CMK (cell line): ENCODE measurements at regions not wholly inside any gene's neighbourhood (a gene's known extent, or its start where the extent isn't known, plus 50 kb on each side); places are given as distances from the start of the nearest gene placed in this dataset.
"Not testable (repeated sequence)": the region's sequence is repeated elsewhere in the genome, so short reads cannot be mapped to it uniquely, and the experiment has no call there.

Experiments used
- DNase-seq: peaks from one replicate; pipeline ENCODE4 v3.0.0-alpha.2; 2010; ENCODE audit warnings: low read depth

GRCh38 chr4:104549736-104550135, 55.0 kb upstream of the CXXC4 start:
- no peak for DNase-seq

DNA sequence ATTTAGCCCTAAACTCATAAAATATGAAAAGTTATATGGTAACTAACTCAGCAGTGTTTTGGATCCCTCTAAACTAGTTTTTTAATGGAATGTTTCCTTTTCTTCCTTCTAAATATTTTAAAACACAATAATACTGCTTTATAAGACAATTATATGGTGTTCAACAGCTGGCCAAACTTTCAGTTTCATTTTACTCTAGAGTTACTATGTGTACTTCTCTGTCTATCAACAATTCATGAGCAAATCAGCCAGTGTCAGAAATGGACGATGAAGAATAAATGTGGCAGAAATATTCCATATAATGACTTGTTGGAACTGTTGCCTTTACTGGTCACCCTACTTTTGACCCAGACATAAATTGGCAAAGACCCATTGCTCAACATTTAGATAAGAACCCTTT, 64.8 kb upstream of the CXXC4 start:
- no peak for DNase-seq

DNA sequence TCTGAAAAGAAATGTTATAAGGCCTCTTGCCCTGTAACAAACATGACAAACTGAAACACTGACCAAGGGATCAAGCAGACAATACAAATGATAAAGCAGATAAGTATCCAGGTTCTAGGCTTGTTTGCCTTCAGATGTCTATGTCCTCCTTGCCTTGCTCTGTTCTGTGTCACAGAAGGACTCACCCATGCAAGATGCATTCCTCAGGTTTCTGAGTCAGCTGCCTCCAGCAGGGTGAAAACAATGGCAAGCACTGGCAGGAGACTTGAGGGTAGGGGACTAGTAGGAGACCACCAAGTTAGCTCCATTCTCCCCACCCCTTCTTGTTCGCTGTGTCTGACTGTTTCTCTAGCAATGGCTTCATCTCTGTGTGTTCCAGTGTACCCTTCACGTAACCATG, 76.6 kb upstream of the CXXC4 start:
- DNase-seq, result no peak

- no peak for DNase-seq
Measured at GRCh38 chr4:104574371-104574770, 79.7 kb upstream of the CXXC4 start.

DNA sequence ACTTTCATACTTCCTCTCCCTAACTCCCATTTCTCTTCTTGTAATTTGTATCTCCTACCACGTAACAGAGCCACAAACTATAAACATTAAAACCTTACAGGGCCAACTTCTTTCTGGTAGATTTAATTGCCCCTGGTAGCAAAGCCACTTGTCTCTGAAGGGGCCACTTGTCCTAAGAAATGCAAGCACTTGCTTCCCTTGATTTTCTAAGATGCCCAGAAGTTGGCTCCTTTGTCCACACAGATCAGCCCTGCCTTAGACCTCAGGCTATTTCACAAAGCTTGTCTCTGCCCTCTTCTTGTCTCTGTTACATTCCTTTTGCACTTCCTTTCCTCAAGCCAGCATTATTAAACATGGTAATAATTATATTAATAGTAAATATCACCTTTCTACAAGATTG, 80.6 kb upstream of the CXXC4 start:
- DNase-seq, result no peak

- DNase-seq, result no peak
Measured at GRCh38 chr4:104577405-104577804, 82.7 kb upstream of the CXXC4 start.

- DNase-seq, result not testable (repeated sequence)
Measured at GRCh38 chr4:104581476-104581875, 86.8 kb upstream of the CXXC4 start.

DNA sequence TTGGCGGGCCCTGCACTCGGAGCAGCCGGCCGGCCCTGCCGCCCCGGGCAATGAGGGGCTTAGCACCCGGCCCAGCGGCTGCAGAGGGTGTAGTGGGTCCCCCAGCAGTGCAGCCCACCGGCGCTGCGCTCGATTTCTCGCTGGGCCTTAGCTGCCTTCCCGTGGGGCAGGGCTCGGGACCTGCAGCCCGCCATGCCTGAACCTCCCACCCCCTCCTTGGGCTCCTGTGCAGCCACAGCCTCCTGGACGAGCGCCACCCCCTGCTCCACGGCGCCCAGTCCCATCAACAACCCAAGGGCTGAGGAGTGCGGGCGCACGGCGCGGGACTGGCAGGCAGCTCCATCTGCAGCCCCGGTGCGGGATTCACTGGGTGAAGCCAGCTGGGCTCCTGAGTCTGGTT, 87.4 kb upstream of the CXXC4 start:
- not testable (repeated sequence) for DNase-seq

DNA sequence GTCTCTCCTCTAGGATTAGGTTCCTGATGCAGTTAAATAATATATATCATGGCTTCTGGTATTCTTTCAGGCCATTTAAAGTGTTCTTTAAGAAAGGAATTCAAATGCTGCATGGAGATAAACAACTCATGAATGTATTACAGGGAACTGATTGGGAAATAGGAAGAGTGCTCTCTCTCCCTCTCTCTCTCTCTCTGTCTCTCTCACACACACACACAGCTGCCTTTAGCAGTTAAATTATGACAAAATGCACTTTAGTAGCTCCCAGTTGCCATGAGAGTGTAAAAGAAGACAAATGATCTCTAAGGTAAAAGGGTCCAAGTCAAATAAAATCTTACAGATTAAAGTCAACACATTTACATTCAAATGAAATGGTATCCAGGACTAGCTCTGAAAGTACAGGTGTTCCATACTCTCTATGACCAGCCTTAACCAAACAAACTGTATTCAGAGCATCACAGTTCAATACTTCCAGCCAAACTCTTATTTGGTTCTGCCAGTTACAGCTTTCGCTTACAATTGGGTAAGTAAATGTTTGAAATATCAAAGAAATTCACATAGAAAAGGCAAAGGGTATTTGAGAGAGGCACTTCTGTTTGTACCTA, 94.7 kb upstream of the CXXC4 start:
- no peak for DNase-seq

DNA sequence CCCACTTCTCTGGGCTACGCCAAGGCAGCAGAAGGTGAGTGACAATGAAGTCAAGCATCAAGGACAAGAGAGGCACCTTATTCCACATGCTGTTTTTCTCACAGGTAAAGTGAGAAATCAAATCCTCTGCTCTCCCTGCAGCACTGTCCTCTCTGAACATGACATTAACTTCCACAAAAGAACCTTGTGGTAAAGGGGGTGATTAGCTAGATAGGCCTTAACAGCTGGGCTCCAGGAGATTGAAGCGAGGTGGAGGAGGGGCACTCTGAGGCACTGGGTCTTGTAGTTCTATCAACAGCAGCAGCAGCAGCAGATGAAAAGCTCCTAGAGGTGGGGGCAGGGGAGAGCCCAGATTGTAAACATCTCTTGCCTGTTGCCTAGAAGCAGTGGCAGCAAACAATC, 96.8 kb upstream of the CXXC4 start:
- DNase-seq, result no peak

DNA sequence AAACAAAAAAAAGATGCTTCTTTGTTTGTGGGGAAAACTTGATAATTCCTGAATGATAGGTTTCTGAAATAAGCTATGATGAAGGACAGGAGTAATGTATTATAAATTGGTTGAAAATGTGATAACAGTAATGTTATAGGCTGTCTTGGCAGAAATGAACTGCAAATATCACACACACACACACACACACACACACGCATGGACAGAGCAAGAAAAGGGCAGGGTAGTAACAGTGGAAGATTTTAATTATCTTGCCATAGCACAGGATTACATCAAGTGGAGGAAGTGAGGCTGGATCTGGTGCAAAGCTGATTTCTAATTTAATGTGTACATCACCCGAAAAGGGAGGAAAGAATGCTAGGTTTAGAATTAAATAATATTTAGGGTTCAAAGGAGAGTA, 97.5 kb upstream of the CXXC4 start:
- DNase-seq, result no peak

- no peak for DNase-seq
Measured at GRCh38 chr4:104593019-104593418, 98.3 kb upstream of the CXXC4 start.

GRCh38 chr4:104596189-104596588, 101.5 kb upstream of the CXXC4 start:
- no peak for DNase-seq

DNA sequence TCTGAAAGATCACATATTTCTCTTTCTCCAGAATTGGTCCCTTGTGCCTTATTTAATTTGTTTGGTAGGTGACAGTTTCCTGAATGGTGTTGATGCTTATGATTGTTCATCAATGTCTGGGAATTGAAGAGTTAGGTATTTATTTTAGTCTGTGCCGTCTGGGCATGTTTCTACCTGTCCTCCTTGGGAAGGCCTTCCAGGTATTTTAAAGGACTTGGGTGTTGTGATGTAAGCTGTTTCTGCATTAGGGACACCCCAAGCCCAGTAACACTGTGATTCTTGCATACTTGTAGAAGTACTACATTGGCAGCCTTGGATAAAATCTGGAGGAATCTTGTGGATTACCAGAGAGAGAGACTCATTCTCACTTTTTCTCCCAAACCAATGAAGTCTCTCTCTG, 120.8 kb upstream of the CXXC4 start:
- no peak for DNase-seq

DNA sequence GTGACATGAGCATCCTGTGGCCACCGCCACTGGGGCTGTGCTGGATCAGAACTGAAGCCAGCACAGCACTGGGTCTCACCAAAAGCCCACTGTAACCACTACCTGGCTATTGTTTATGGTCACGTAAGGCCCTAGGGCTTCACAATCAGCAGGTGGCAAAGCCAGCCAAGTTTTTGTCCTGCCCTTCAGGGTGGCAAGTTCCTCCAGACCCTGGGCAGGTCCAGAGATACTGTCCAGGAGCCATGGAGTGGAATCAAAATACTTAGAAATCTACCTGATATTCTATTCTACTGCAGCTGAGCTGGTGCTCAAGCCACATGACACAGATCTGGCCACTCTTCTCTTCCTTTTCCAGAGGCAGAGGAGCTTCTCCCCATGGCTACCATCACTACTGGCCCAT, 121.2 kb upstream of the CXXC4 start:
- DNase-seq, result no peak

GRCh38 chr4:104616401-104616820, 121.7 kb upstream of the CXXC4 start:
- no peak for DNase-seq

GRCh38 chr4:104625706-104626105, 131.0 kb upstream of the CXXC4 start:
- no peak for DNase-seq

GRCh38 chr4:104629601-104630000, 134.9 kb upstream of the CXXC4 start:
- no peak for DNase-seq

GRCh38 chr4:104630272-104630671, 135.6 kb upstream of the CXXC4 start:
- no peak for DNase-seq

DNA sequence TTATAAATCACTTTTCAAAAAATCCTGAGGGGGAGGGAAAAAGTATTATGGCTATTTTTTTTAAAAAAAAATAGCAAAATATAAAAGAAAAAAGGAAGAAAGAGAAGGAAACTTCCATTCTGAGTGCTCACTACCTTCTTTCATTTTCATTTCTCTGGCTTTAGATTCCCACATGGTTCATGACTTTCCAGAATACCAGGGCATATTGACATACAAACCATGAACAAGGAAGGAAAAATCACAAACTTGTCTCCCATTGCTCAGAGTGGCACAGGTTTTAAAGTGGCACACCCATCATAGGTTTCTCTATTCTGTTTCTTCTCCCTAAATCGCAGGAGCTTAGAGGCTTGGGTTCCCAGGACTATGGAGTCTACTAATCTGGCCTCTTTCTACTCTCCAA, 136.3 kb upstream of the CXXC4 start:
- no peak for DNase-seq

DNA sequence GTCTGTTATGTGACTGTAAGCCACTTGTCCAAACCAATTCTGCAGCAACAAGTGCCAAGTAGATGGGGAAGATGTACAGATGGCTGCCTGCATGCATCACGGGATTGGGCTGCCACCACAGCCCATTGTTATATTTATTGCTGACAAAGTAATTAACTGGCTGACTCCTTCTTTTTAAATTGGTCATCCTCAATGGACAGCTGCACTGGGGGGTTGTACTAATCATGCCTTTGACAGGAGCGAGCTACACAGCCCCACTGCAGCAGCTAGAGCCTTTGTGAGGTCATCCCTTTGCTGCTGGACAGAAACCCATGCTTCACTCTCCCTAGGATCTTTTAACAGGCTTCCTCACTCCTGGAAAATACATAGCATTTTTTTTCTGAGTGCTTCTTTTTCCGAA, 146.7 kb upstream of the CXXC4 start:
- no peak for DNase-seq

GRCh38 chr4:104642521-104642920, 147.8 kb upstream of the CXXC4 start:
- no peak for DNase-seq

DNA sequence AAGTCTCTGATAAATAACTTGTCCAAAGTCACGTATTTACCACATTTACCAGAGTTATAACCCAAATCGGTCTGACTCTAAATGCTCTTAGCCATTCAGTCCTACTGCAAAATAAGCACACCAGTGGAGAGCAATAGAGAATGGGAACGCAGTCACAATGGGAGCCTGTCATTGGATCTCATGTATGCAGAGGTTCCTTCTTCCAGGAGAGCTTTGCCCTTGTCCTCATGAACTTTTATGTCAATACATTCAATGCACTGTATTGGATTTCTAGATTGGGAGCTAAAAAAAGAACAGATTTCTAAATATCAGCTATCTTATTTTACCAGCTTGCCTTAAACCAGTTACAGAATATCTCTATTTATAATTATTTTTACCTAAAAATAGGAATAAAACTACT, 149.1 kb upstream of the CXXC4 start:
- no peak for DNase-seq

GRCh38 chr4:104649631-104650030, 154.9 kb upstream of the CXXC4 start:
- DNase-seq, result no peak

GRCh38 chr4:104662269-104662668, 167.6 kb upstream of the CXXC4 start:
- DNase-seq, result not testable (repeated sequence)
